ENCODE measurements at regions not wholly inside any gene's neighbourhood (a gene's known extent, or its start where the extent isn't known, plus 50 kb on each side); places are given as distances from the start of the nearest gene placed in this dataset.

DNA sequence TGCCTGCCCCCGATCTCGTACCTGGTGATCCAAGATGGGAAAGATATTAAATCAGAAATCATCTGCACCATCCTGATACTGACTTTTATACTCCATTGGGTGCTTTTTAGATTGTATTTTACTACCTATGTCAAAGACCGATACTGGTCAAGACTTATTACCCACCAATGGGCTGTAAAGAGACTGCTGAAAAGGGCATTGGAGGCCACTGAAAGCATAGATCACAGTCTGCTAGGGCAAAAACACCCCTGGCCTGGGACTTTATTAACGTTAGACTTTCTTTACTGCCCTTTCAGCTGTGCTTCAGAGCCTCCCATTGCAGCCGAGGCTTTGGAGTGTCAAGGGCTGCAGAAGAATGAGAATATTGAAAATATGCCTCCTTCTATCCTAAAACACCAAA, 472.8 kb upstream of the DDX18 start:
- 73% methylated on average over 5 of the region's 5 CpGs for WGBS, 2 donors
- DNase-seq (ENCODE audit: low spot score in 2 of 2): no peak
- TF ChIP-seq, protein P1, sequence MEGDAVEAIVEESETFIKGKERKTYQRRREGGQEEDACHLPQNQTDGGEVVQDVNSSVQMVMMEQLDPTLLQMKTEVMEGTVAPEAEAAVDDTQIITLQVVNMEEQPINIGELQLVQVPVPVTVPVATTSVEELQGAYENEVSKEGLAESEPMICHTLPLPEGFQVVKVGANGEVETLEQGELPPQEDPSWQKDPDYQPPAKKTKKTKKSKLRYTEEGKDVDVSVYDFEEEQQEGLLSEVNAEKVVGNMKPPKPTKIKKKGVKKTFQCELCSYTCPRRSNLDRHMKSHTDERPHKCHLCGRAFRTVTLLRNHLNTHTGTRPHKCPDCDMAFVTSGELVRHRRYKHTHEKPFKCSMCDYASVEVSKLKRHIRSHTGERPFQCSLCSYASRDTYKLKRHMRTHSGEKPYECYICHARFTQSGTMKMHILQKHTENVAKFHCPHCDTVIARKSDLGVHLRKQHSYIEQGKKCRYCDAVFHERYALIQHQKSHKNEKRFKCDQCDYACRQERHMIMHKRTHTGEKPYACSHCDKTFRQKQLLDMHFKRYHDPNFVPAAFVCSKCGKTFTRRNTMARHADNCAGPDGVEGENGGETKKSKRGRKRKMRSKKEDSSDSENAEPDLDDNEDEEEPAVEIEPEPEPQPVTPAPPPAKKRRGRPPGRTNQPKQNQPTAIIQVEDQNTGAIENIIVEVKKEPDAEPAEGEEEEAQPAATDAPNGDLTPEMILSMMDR (IDR thresholded peaks at IDR 0.05): no peak
- no peak for TF ChIP-seq POLR2A (IDR thresholded peaks at IDR 0.05)
- intact Hi-C loops (cut with DNase I; ENCODE audit: low total_unique reads): no loop called here
- H3K4me3 ChIP-seq (ENCODE audit: low read depth, poor library complexity, severe bottlenecking): no peak overlapping the region

DNA sequence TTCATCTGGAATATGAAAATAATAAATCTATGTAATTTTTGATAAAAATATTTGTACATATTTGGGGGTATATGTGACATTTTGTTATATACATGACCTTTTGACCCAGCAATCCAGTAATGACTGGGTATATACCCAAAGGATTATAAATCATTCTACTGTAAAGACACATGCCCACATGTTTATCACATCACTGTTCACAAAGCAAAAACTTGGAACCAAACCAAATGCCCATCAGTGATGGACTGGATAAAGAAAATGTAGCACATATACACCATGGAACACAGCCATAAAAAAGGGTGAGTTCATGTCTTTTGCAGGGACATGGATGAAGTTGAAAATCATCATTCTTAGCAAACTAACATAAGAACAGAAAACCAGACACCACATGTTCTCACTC, 472.1 kb upstream of the DDX18 start:
- H3K4me3 ChIP-seq (ENCODE audit: low read depth, poor library complexity, severe bottlenecking): no peak overlapping the region
- TF ChIP-seq, protein P1 (IDR thresholded peaks at IDR 0.05): no peak
- TF ChIP-seq POLR2A (IDR thresholded peaks at IDR 0.05): no peak
- intact Hi-C loops (cut with DNase I; ENCODE audit: low total_unique reads): no loop called here
- DNase-seq (ENCODE audit: low spot score in 2 of 2): no peak

DNA sequence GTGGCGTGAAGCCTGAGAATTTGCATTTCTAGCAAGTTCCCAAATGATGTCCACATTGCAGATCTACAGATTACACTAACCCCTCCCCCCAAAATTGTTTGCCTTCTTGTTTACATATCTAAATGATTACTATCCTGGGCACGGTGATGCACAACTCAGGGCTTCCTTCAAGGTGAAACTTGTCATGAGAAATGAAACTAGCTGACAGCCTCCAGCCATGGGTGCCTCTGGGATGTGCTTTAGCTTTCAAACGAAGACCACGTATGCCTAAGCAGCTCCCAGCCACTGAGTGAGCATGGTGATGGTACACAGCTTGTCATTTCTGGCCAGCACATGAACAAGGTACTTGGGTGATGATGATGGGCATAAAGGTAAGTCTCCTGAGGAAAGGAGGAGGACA, 464.8 kb upstream of the DDX18 start:
- WGBS, 2 donors: 68 to 70% methylated on average over 4 of the region's 4 CpGs
- TF ChIP-seq POLR2A (IDR thresholded peaks at IDR 0.05): no peak
- intact Hi-C loops (cut with DNase I; ENCODE audit: low total_unique reads): no loop called here
- H3K4me3 ChIP-seq (ENCODE audit: low read depth, poor library complexity, severe bottlenecking): no peak overlapping the region
- no peak for DNase-seq (ENCODE audit: low spot score in 2 of 2)

GRCh38 chr2:117351396-117351795, 463.1 kb upstream of the DDX18 start:
- 71 to 82% methylated on average over 4 of the region's 4 CpGs for WGBS, 2 donors
- H3K4me3 ChIP-seq (ENCODE audit: low read depth, poor library complexity, severe bottlenecking): no peak overlapping the region
- no peak for DNase-seq (ENCODE audit: low spot score in 2 of 2)
- TF ChIP-seq, protein P1 (IDR thresholded peaks at IDR 0.05): no peak
- no peak for TF ChIP-seq POLR2A (IDR thresholded peaks at IDR 0.05)
- intact Hi-C loops (cut with DNase I; ENCODE audit: low total_unique reads): no loop called here

DNA sequence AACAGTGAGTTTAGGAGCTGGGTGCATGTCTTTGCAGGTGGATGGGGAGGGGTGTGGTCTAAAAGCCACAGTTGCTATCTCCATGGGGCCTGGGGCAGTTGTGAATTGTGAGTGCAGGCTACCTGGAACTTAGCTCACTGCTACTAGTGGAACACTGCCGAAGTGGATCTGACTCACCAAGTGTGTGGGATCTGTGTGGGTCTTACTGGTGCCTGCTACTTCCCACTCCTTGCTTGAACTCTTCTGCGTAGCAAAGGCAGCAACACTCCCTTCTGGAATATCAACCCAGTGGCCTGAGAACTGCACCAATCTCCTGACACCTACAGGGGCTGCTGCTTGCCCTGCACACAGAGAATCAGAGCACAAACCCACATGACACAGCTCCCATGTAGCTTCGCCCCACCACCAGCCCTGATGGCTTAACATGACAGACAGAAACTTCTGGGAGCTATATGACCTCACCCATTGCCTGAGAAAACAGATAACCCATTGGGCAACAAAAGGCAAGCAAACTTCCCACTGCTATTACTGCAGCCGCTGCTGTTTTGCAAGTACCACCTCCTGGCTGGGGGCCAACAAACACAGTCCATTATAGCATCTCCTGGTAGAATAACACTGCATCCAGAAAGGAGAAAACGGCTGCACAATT, 455.1 kb upstream of the DDX18 start:
- no peak for DNase-seq (ENCODE audit: low spot score in 2 of 2)
- WGBS, 2 donors: 62 to 74% methylated on average over 5 of the region's 5 CpGs
- TF ChIP-seq, protein P1 (IDR thresholded peaks at IDR 0.05): no peak
- no peak for TF ChIP-seq POLR2A (IDR thresholded peaks at IDR 0.05)
- H3K4me3 ChIP-seq (ENCODE audit: low read depth, poor library complexity, severe bottlenecking): no peak overlapping the region
- intact Hi-C loops (cut with DNase I; ENCODE audit: low total_unique reads): no loop called here

DNA sequence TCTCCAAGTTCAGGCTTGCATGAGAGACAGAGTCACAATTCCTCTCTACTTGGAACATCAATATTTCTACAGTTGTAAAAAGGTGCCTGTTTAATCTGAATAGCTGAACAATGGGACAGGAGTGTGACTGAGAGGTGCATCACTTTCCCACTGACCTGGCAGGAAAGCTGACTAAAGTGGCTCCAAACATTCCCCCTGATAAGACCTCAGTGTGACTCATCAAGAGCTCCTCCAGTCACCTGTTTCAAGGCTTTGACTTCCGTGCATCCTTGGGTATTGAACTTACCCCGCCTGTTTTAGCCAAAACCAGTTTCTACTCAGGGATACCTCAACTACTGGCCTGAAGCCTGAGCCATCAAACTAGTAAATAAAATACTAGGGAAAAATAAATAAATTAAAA, 453.9 kb upstream of the DDX18 start:
- intact Hi-C loops (cut with DNase I; ENCODE audit: low total_unique reads): no loop called here

More for the DNA sequence above, 453.9 kb upstream of the DDX18 start:
- WGBS, 2 donors: 76 to 86% methylated on average over 2 of the region's 2 CpGs
- TF ChIP-seq POLR2A (IDR thresholded peaks at IDR 0.05): no peak
- TF ChIP-seq, protein P1 (IDR thresholded peaks at IDR 0.05): no peak
- no peak for DNase-seq (ENCODE audit: low spot score in 2 of 2)
- no peak overlapping the region for H3K4me3 ChIP-seq (ENCODE audit: low read depth, poor library complexity, severe bottlenecking)

Measured in lower leg skin (tissue), 4 donors.